Caco-2 (cell line): ENCODE measurements at regions not wholly inside any gene's neighbourhood (a gene's known extent, or its start where the extent isn't known, plus 50 kb on each side); places are given as distances from the start of the nearest gene placed in this dataset.

ENCODE experiments used
- BruUV-seq: library from RNA; stranded (reverse); fragments of 400-500 nt; replicated peaks from 2 replicates; lab custom pipeline; 2021; lab: Mats Ljungman, UMichigan
- CTCF ChIA-PET: fragments of 300-600 bp; sonication (Branson Sonifier 250); formaldehyde crosslinking; loops from one replicate; lab custom pipeline; 2022; ENCODE audit warnings: antibody characterized with exemption; lab: Charles Lee
- POLR2A ChIA-PET: fragments of 300-600 bp; sonication (Branson Sonifier 250); formaldehyde crosslinking; loops from one replicate; lab custom pipeline; 2022; ENCODE audit warnings: antibody characterized with exemption; lab: Charles Lee
- DNase-seq, 2 experiments: peaks; one replicate each; pipeline versions ENCODE4 v3.0.0 to v3.0.0-alpha.2; 2020 to 2022
- H3K27me3 ChIP-seq: replicated peaks from 2 replicates; pipeline ENCODE4 v1.6.0; 2011; ENCODE audit warnings: low read length; ENCODE audit not compliant: control insufficient read depth, insufficient read depth
- H3K36me3 ChIP-seq: 2 replicates; pipeline ENCODE4 v1.5.1; 2011; ENCODE audit warnings: low read length; ENCODE audit not compliant: control insufficient read depth, insufficient read depth
- H3K4me1 ChIP-seq: fragments of 250-450 bp; sonication (Bioruptor Pico); 2 replicates; pipeline ENCODE4 v1.5.1; 2020; ENCODE audit warnings: mild to moderate bottlenecking
- H3K4me3 ChIP-seq: 2 replicates; pipeline ENCODE4 v1.5.1; 2011; ENCODE audit warnings: low read depth, mild to moderate bottlenecking, control low read depth, low read length
- H3K9me3 ChIP-seq: fragments of 250-450 bp; sonication (Bioruptor Pico); 2 replicates; pipeline ENCODE4 v1.5.1; 2020; ENCODE audit warnings: mild to moderate bottlenecking, moderate library complexity
- H3K27ac Mint-ChIP-seq: one replicate; pipeline ENCODE4 v1.8.0; 2022; ENCODE audit warnings: mixed read lengths; ENCODE audit not compliant: unreplicated experiment
- H3K27me3 Mint-ChIP-seq: one replicate; pipeline ENCODE4 v1.8.0; 2022; ENCODE audit warnings: mixed read lengths; ENCODE audit not compliant: insufficient read depth, unreplicated experiment
- H3K36me3 Mint-ChIP-seq: one replicate; pipeline ENCODE4 v1.8.0; 2022; ENCODE audit warnings: mild to moderate bottlenecking, mixed read lengths; ENCODE audit not compliant: insufficient read depth, unreplicated experiment
- H3K4me1 Mint-ChIP-seq: one replicate; pipeline ENCODE4 v1.8.0; 2022; ENCODE audit warnings: low read depth, mixed read lengths; ENCODE audit not compliant: unreplicated experiment
- H3K4me3 Mint-ChIP-seq: one replicate; pipeline ENCODE4 v1.8.0; 2022; ENCODE audit warnings: mild to moderate bottlenecking, moderate library complexity, mixed read lengths; ENCODE audit not compliant: unreplicated experiment
- H3K9me3 Mint-ChIP-seq: one replicate; pipeline ENCODE4 v1.8.0; 2022; ENCODE audit warnings: mixed read lengths; ENCODE audit not compliant: unreplicated experiment
- intact Hi-C: fragments of 100-400 bp; cut with micrococcal nuclease; formaldehyde crosslinking; loops from one replicate; pipeline ENCODE4 v1.10.0; 2022; ENCODE audit not compliant: unreplicated experiment
- TF ChIP-seq, protein P1 (sequence below), 2 experiments: fragments of 200-600 bp in 1 of 2; IDR thresholded peaks; 1 replicate in 1 of 2; 2 replicates in 1 of 2; pipeline versions ENCODE4 v1.5.1 to v1.8.0; 2011 to 2022; ENCODE audit warnings: antibody characterized with exemption in 1 of 2, control low read depth in 1 of 2, inconsistent platforms in 1 of 2, low read depth in 1 of 2, low read length in 1 of 2, mild to moderate bottlenecking in 1 of 2, moderate library complexity in 1 of 2; ENCODE audit not compliant: insufficient read depth in 1 of 2, severe bottlenecking in 1 of 2, unreplicated experiment in 1 of 2

DNA sequence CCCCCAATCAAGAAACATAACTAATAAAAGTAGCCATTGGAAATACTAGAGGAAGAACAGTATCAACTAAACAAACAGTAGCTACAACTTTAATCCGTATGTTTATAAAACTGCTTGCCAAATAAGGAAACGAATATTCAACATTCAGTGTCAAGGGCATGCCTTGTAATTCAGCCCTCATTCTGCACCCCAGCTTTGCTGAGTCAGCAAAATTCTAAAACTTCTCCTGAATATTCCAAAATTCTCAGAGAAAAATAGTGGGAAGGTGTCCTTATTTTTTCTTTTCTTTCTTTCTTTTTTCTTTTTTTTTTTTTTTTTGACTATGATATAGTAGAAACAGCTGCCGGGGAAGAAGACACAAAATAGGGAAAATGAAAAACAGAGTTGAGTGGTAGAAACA is 344.8 kb upstream of the MAGEC2 start:
- intact Hi-C loops = no loop called here
- Histone ChIP-seq H3K36me3 (no peaks in the 10 kb centered on the region), H3K27me3 (no peaks in the 10 kb centered on the region), H3K9me3 (no peaks in the 10 kb centered on the region), H3K4me3 (no peak overlapping the region), H3K4me1 (no peaks in the 10 kb centered on the region)
- H3K27ac Mint-ChIP-seq = no peak overlapping the region
- H3K27me3 Mint-ChIP-seq = no peaks in the 10 kb centered on the region
- H3K9me3 Mint-ChIP-seq = no peaks in the 10 kb centered on the region
- no TSS peak for BruUV-seq
- TF ChIP-seq, protein P1, sequence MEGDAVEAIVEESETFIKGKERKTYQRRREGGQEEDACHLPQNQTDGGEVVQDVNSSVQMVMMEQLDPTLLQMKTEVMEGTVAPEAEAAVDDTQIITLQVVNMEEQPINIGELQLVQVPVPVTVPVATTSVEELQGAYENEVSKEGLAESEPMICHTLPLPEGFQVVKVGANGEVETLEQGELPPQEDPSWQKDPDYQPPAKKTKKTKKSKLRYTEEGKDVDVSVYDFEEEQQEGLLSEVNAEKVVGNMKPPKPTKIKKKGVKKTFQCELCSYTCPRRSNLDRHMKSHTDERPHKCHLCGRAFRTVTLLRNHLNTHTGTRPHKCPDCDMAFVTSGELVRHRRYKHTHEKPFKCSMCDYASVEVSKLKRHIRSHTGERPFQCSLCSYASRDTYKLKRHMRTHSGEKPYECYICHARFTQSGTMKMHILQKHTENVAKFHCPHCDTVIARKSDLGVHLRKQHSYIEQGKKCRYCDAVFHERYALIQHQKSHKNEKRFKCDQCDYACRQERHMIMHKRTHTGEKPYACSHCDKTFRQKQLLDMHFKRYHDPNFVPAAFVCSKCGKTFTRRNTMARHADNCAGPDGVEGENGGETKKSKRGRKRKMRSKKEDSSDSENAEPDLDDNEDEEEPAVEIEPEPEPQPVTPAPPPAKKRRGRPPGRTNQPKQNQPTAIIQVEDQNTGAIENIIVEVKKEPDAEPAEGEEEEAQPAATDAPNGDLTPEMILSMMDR (IDR thresholded peaks at IDR 0.05; ENCODE audit: insufficient read depth in 1 of 2, low read depth in 1 of 2, low read length in 1 of 2, severe bottlenecking in 1 of 2, unreplicated experiment in 1 of 2) = no peak
- ChIA-PET CTCF (no interaction called here), POLR2A (no interaction called here)
- H3K4me3 Mint-ChIP-seq = no peak overlapping the region
- no peak for DNase-seq
- H3K4me1 Mint-ChIP-seq = no peaks in the 10 kb centered on the region
- no peaks in the 10 kb centered on the region for H3K36me3 Mint-ChIP-seq

DNA sequence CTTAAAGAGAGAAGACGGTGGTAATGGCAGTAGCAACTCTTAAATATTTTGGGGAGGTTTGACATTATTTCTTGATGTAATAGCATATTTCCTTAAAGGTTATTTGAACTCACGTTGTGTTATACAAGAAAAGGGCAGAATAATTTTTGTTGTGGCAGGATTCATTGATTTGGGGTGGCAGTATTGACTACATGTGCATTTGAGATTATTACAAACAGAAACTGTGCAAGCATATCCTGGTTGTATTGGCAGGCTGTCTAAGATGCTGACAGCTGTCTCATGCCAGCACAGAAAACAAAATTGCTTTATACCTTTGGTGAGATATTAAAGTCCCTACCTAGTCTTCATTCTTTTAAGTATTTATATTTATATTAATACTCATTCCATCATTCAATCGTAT is 300.7 kb upstream of the MAGEC2 start:
- Histone ChIP-seq H3K4me3 (no peak overlapping the region), H3K36me3 (no peaks in the 10 kb centered on the region), H3K9me3 (no peaks in the 10 kb centered on the region), H3K4me1 (no peaks in the 10 kb centered on the region), H3K27me3 (no peaks in the 10 kb centered on the region)
- no peak for DNase-seq
- intact Hi-C loops = no loop called here
- POLR2A ChIA-PET = no interaction called here
- TF ChIP-seq, protein P1 (IDR thresholded peaks at IDR 0.05; ENCODE audit: insufficient read depth in 1 of 2, low read depth in 1 of 2, low read length in 1 of 2, severe bottlenecking in 1 of 2, unreplicated experiment in 1 of 2) = no peak
- Mint-ChIP-seq H3K4me1 (no peaks in the 10 kb centered on the region), H3K9me3 (no peaks in the 10 kb centered on the region), H3K36me3 (no peaks in the 10 kb centered on the region), H3K27me3 (no peaks in the 10 kb centered on the region), H3K27ac (no peak overlapping the region), H3K4me3 (no peak overlapping the region)
- CTCF ChIA-PET = no interaction called here
- no TSS peak for BruUV-seq

DNA sequence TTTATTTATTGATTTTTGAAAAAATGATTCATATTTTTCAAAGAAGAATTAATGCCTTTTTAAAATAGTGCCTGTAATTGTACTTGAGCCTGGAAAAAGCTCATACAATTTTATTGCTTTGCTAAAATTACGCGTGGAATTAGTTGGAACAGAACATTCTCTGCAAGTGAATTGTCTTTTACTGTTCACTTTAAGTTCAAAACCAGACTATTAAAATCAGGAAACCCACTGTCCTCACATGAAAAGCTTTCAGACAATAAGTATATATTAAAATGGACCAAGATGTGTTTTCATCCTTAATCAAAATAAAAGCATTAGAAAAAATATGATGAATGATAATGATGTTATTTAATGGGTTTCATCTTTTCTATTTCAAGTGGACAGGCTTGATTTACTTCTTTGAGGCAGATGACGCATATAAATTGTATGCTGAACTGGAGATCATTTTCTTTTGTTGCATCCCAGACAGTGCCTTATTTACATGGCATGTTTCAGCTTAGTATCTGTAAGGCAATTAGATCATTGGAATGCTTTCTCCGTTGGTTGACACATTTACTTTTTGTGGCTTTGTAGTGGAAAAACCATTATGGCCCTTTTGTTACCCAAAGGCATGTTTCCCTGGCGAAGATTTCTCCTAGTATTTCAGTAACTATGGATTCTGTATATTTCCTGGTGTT is 299.0 kb upstream of the MAGEC2 start:
- H3K27ac Mint-ChIP-seq = no peak overlapping the region
- H3K36me3 ChIP-seq = no peaks in the 10 kb centered on the region
- ChIA-PET CTCF (no interaction called here), POLR2A (no interaction called here)
- no TSS peak for BruUV-seq
- no peaks in the 10 kb centered on the region for H3K4me1 ChIP-seq
- H3K9me3 Mint-ChIP-seq = peaks cover under 1% of the 10 kb centered on the region
- no peaks in the 10 kb centered on the region for H3K36me3 Mint-ChIP-seq
- intact Hi-C loops = no loop called here
- no peaks in the 10 kb centered on the region for H3K4me1 Mint-ChIP-seq
- H3K4me3 ChIP-seq = no peak overlapping the region
- no peaks in the 10 kb centered on the region for H3K9me3 ChIP-seq
- no peak overlapping the region for H3K4me3 Mint-ChIP-seq
- H3K27me3 ChIP-seq = no peaks in the 10 kb centered on the region
- H3K27me3 Mint-ChIP-seq = no peaks in the 10 kb centered on the region
- DNase-seq = no peak
- TF ChIP-seq, protein P1 (IDR thresholded peaks at IDR 0.05; ENCODE audit: insufficient read depth in 1 of 2, low read depth in 1 of 2, low read length in 1 of 2, severe bottlenecking in 1 of 2, unreplicated experiment in 1 of 2) = no peak
